ENCODE measurements at regions not wholly inside any gene's neighbourhood (a gene's known extent, or its start where the extent isn't known, plus 50 kb on each side); places are given as distances from the start of the nearest gene placed in this dataset.

- no peak overlapping the region for H3K4me3 Mint-ChIP-seq
- POLR2A ChIA-PET = no interaction called here
- no peaks in the 10 kb centered on the region for H3K27me3 Mint-ChIP-seq (ENCODE audit: low read depth)
Observed at GRCh38 chr5:167699432-167699831, 592.0 kb upstream of the WWC1 start.

GRCh38 chr5:167701051-167701450 lies 590.4 kb upstream of the WWC1 start:
- ChIA-PET CTCF (no interaction called here), POLR2A (no interaction called here)
- Mint-ChIP-seq H3K36me3 (ENCODE audit: low read depth) (no peaks in the 10 kb centered on the region), H3K27me3 (ENCODE audit: low read depth) (no peaks in the 10 kb centered on the region), H3K27ac (no peak overlapping the region), H3K9me3 (ENCODE audit: insufficient read depth) (no peaks in the 10 kb centered on the region), H3K4me1 (ENCODE audit: low read depth) (no peaks in the 10 kb centered on the region), H3K4me3 (no peak overlapping the region)
- DNase-seq (no peak), ATAC-seq (no peak)

More at GRCh38 chr5:167699432-167699831, 592.0 kb upstream of the WWC1 start:
- no peaks in the 10 kb centered on the region for H3K36me3 Mint-ChIP-seq (ENCODE audit: low read depth)
- no peak overlapping the region for H3K27ac Mint-ChIP-seq
- H3K4me1 Mint-ChIP-seq (ENCODE audit: low read depth) = no peaks in the 10 kb centered on the region
- ATAC-seq (no peak), DNase-seq (no peak)
- no peaks in the 10 kb centered on the region for H3K9me3 Mint-ChIP-seq (ENCODE audit: insufficient read depth)
- CTCF ChIA-PET = no interaction called here

GRCh38 chr5:167702014-167702413 lies 589.4 kb upstream of the WWC1 start:
- Mint-ChIP-seq H3K27me3 (ENCODE audit: low read depth) (no peaks in the 10 kb centered on the region), H3K9me3 (ENCODE audit: insufficient read depth) (no peaks in the 10 kb centered on the region), H3K4me3 (no peak overlapping the region), H3K27ac (no peak overlapping the region), H3K36me3 (ENCODE audit: low read depth) (no peaks in the 10 kb centered on the region), H3K4me1 (ENCODE audit: low read depth) (no peaks in the 10 kb centered on the region)
- DNase-seq (no peak), ATAC-seq (no peak)
- CTCF ChIA-PET = no interaction called here
- POLR2A ChIA-PET = no interaction called here

- Mint-ChIP-seq H3K27me3 (ENCODE audit: low read depth) (no peaks in the 10 kb centered on the region), H3K4me1 (ENCODE audit: low read depth) (no peaks in the 10 kb centered on the region), H3K4me3 (no peak overlapping the region), H3K36me3 (ENCODE audit: low read depth) (no peaks in the 10 kb centered on the region), H3K9me3 (ENCODE audit: insufficient read depth) (no peaks in the 10 kb centered on the region), H3K27ac (no peak overlapping the region)
- no peak for ATAC-seq
- no peak for DNase-seq
- ChIA-PET POLR2A (no interaction called here), CTCF (no interaction called here)
Observed at GRCh38 chr5:167708449-167708848, 583.0 kb upstream of the WWC1 start.

- Mint-ChIP-seq H3K27me3 (ENCODE audit: low read depth) (no peaks in the 10 kb centered on the region), H3K4me1 (ENCODE audit: low read depth) (no peaks in the 10 kb centered on the region), H3K27ac (no peak overlapping the region), H3K36me3 (ENCODE audit: low read depth) (no peaks in the 10 kb centered on the region), H3K4me3 (no peak overlapping the region), H3K9me3 (ENCODE audit: insufficient read depth) (no peaks in the 10 kb centered on the region)
- DNase-seq = no peak
- no peak for ATAC-seq
- CTCF ChIA-PET = no interaction called here
- POLR2A ChIA-PET = no interaction called here
Observed at GRCh38 chr5:167709625-167710024, 581.8 kb upstream of the WWC1 start.

GRCh38 chr5:167710444-167711073 lies 580.9 kb upstream of the WWC1 start:
- no peaks in the 10 kb centered on the region for H3K4me1 Mint-ChIP-seq (ENCODE audit: low read depth)
- no peak overlapping the region for H3K4me3 Mint-ChIP-seq
- CTCF ChIA-PET = no interaction called here
- no peak overlapping the region for H3K27ac Mint-ChIP-seq
- POLR2A ChIA-PET = no interaction called here
- H3K9me3 Mint-ChIP-seq (ENCODE audit: insufficient read depth) = no peaks in the 10 kb centered on the region
- DNase-seq (no peak), ATAC-seq (no peak)
- no peaks in the 10 kb centered on the region for H3K36me3 Mint-ChIP-seq (ENCODE audit: low read depth)
- no peaks in the 10 kb centered on the region for H3K27me3 Mint-ChIP-seq (ENCODE audit: low read depth)

GRCh38 chr5:167712986-167713585 lies 578.4 kb upstream of the WWC1 start:
- H3K27ac Mint-ChIP-seq = no peak overlapping the region
- no peak overlapping the region for H3K4me3 Mint-ChIP-seq
- CTCF ChIA-PET = no interaction called here
- POLR2A ChIA-PET = no interaction called here
- DNase-seq (no peak), ATAC-seq (no peak)
- H3K4me1 Mint-ChIP-seq (ENCODE audit: low read depth) = no peaks in the 10 kb centered on the region
- no peaks in the 10 kb centered on the region for H3K36me3 Mint-ChIP-seq (ENCODE audit: low read depth)
- H3K9me3 Mint-ChIP-seq (ENCODE audit: insufficient read depth) = no peaks in the 10 kb centered on the region
- no peaks in the 10 kb centered on the region for H3K27me3 Mint-ChIP-seq (ENCODE audit: low read depth)

- Mint-ChIP-seq H3K9me3 (ENCODE audit: insufficient read depth) (no peaks in the 10 kb centered on the region), H3K27ac (no peak overlapping the region), H3K4me3 (no peak overlapping the region), H3K4me1 (ENCODE audit: low read depth) (no peaks in the 10 kb centered on the region), H3K27me3 (ENCODE audit: low read depth) (no peaks in the 10 kb centered on the region), H3K36me3 (ENCODE audit: low read depth) (no peaks in the 10 kb centered on the region)
- no peak for DNase-seq
- ChIA-PET CTCF (no interaction called here), POLR2A (no interaction called here)
- no peak for ATAC-seq
Observed at GRCh38 chr5:167713896-167714295, 577.5 kb upstream of the WWC1 start.

- no peak overlapping the region for H3K4me3 Mint-ChIP-seq
- CTCF ChIA-PET = no interaction called here
- no peaks in the 10 kb centered on the region for H3K9me3 Mint-ChIP-seq (ENCODE audit: insufficient read depth)
- DNase-seq (no peak), ATAC-seq (no peak)
- H3K36me3 Mint-ChIP-seq (ENCODE audit: low read depth) = no peaks in the 10 kb centered on the region
- no peaks in the 10 kb centered on the region for H3K27me3 Mint-ChIP-seq (ENCODE audit: low read depth)
- no peak overlapping the region for H3K27ac Mint-ChIP-seq
- H3K4me1 Mint-ChIP-seq (ENCODE audit: low read depth) = no peaks in the 10 kb centered on the region
- POLR2A ChIA-PET = no interaction called here
Observed at GRCh38 chr5:167716126-167716775, 575.2 kb upstream of the WWC1 start.

- no peaks in the 10 kb centered on the region for H3K36me3 Mint-ChIP-seq (ENCODE audit: low read depth)
- POLR2A ChIA-PET = no interaction called here
Observed at GRCh38 chr5:167720259-167720658, 571.2 kb upstream of the WWC1 start.

GRCh38 chr5:167720676-167721260 lies 570.7 kb upstream of the WWC1 start:
- no peak overlapping the region for H3K4me3 Mint-ChIP-seq
- no peak overlapping the region for H3K27ac Mint-ChIP-seq
- ATAC-seq (no peak), DNase-seq (no peak)
- ChIA-PET CTCF (no interaction called here), POLR2A (no interaction called here)
- H3K4me1 Mint-ChIP-seq (ENCODE audit: low read depth) = no peaks in the 10 kb centered on the region
- no peaks in the 10 kb centered on the region for H3K9me3 Mint-ChIP-seq (ENCODE audit: insufficient read depth)
- no peaks in the 10 kb centered on the region for H3K36me3 Mint-ChIP-seq (ENCODE audit: low read depth)
- H3K27me3 Mint-ChIP-seq (ENCODE audit: low read depth) = no peaks in the 10 kb centered on the region

More at GRCh38 chr5:167720259-167720658, 571.2 kb upstream of the WWC1 start:
- no peak for ATAC-seq
- CTCF ChIA-PET = no interaction called here
- Mint-ChIP-seq H3K4me3 (no peak overlapping the region), H3K27ac (no peak overlapping the region), H3K9me3 (ENCODE audit: insufficient read depth) (no peaks in the 10 kb centered on the region), H3K27me3 (ENCODE audit: low read depth) (no peaks in the 10 kb centered on the region), H3K4me1 (ENCODE audit: low read depth) (no peaks in the 10 kb centered on the region)
- DNase-seq = no peak

GRCh38 chr5:167721926-167722440 lies 569.5 kb upstream of the WWC1 start:
- no peaks in the 10 kb centered on the region for H3K36me3 Mint-ChIP-seq (ENCODE audit: low read depth)
- no peaks in the 10 kb centered on the region for H3K4me1 Mint-ChIP-seq (ENCODE audit: low read depth)
- ChIA-PET CTCF (interaction anchor here (0.8 to 1.9 kb wide), 3 partner anchors 325 to 499 kb away, joined by 3 to 7 read pairs (median 6); no protein-coding TSS in a partner anchor), POLR2A (no interaction called here)
- DNase-seq (no peak), ATAC-seq (no peak)
- H3K27ac Mint-ChIP-seq = no peak overlapping the region
- H3K4me3 Mint-ChIP-seq = no peak overlapping the region
- H3K9me3 Mint-ChIP-seq (ENCODE audit: insufficient read depth) = no peaks in the 10 kb centered on the region
- no peaks in the 10 kb centered on the region for H3K27me3 Mint-ChIP-seq (ENCODE audit: low read depth)

Data from activated CD8-positive, alpha-beta T cell treated with anti-CD3 and anti-CD28 coated beads, Interleukin-2, amount 10 ng/mL, durations not matched to agents 7 days and 5 days (primary cell).